GM12878 (cell line): ENCODE measurements at regions not wholly inside any gene's neighbourhood (a gene's known extent, or its start where the extent isn't known, plus 50 kb on each side); places are given as distances from the start of the nearest gene placed in this dataset.
"Not testable (repeated sequence)": the region's sequence is repeated elsewhere in the genome, so short reads cannot be mapped to it uniquely, and the experiment has no call there.

ENCODE experiments used
- ATAC-seq: fragments of 200-7000 bp; cut with Tn5 transposase; 3 replicates; pipeline ENCODE4 v1.9.1; 2020; ENCODE audit warnings: mild to moderate bottlenecking, moderate library complexity
- BruUV-seq: library from RNA; stranded (reverse); fragments of 400-500 nt; replicated peaks from 2 replicates; lab custom pipeline; 2021; lab: Mats Ljungman, UMichigan
- CTCF ChIA-PET: fragments of 300-600 bp; sonication (Branson Sonifier 250); formaldehyde crosslinking; extraction: SDS; loops from one replicate; lab custom pipeline; 2021; ENCODE audit warnings: inconsistent platforms; lab: Yijun Ruan, JAX
- POLR2A ChIA-PET: fragments of 350-600 bp; formaldehyde crosslinking; extraction: SDS; loops from one replicate; lab custom pipeline; 2021; ENCODE audit warnings: inconsistent platforms; lab: Charles Lee
- RAD21 ChIA-PET: fragments of 300-600 bp; sonication (Branson Sonifier 250); formaldehyde crosslinking; loops from one replicate; lab custom pipeline; 2023; ENCODE audit warnings: antibody characterized with exemption; ENCODE audit not compliant: unreplicated experiment; lab: Charles Lee
- SMC1A ChIA-PET: fragments of 300-600 bp; sonication (Branson Sonifier 250); formaldehyde crosslinking; loops from one replicate; lab custom pipeline; 2023; ENCODE audit not compliant: unreplicated experiment, uncharacterized antibody; lab: Charles Lee
- DNase-seq: peaks from one replicate; pipeline ENCODE4 v3.0.0-alpha.2; 2011; ENCODE audit warnings: low read depth, low spot score
- FAIRE-seq: peaks from 3 replicates; lab custom pipeline; 2011; peaks lifted over from hg19 to GRCh38; lab: Jason Lieb, UNC
- H2AFZ ChIP-seq: 2 replicates; pipeline ENCODE4 v1.6.0; 2011; ENCODE audit warnings: low read depth, low read length, control low read depth; ENCODE audit not compliant: control insufficient read depth
- H3K27ac ChIP-seq: 2 replicates; pipeline ENCODE4 v1.5.1; 2011; ENCODE audit warnings: control low read depth; ENCODE audit not compliant: control insufficient read depth, insufficient read depth
- H3K27me3 ChIP-seq, 2 experiments: replicated peaks in 1 of 2; 2 replicates each; pipeline versions ENCODE4 v1.6.0 to v1.6.1; 2011; ENCODE audit warnings: low read length in 1 of 2; ENCODE audit not compliant: control insufficient read depth in 2 of 2, insufficient read depth in 2 of 2
- H3K36me3 ChIP-seq, 2 experiments: 2 replicates each; pipeline ENCODE4 v1.5.1; 2011; ENCODE audit warnings: low read length in 1 of 2; ENCODE audit not compliant: control insufficient read depth in 2 of 2, insufficient read depth in 2 of 2
- H3K4me1 ChIP-seq: 2 replicates; pipeline ENCODE4 v1.6.1; 2011; ENCODE audit warnings: mild to moderate bottlenecking, low read length, moderate library complexity, mixed read lengths; ENCODE audit not compliant: control insufficient read depth, insufficient read depth
- H3K4me2 ChIP-seq: 2 replicates; pipeline ENCODE4 v1.6.0; 2011; ENCODE audit warnings: control low read depth; ENCODE audit not compliant: control insufficient read depth, insufficient read depth
- H3K4me3 ChIP-seq: fragments of 200-600 bp; sonication (generic); 2 replicates; pipeline ENCODE4 v1.5.1; 2016
- H3K79me2 ChIP-seq: 2 replicates; pipeline ENCODE4 v1.6.0; 2011; ENCODE audit warnings: low read length; ENCODE audit not compliant: control insufficient read depth, insufficient read depth
- H3K9ac ChIP-seq: 2 replicates; pipeline ENCODE4 v1.8.0; 2011; ENCODE audit warnings: low read length, control low read depth, mixed read lengths; ENCODE audit not compliant: control insufficient read depth, insufficient read depth
- H3K9me3 ChIP-seq: replicated peaks from 3 replicates; pipeline ENCODE4 v1.5.1; 2011; ENCODE audit warnings: mild to moderate bottlenecking, low read length; ENCODE audit not compliant: control insufficient read depth, insufficient read depth
- H4K20me1 ChIP-seq: 2 replicates; pipeline ENCODE4 v1.6.0; 2011; ENCODE audit not compliant: control insufficient read depth, insufficient read depth
- ATF7 ChIP-seq: fragments of 450-650 bp; IDR thresholded peaks from 2 replicates; pipeline ENCODE4 v1.6.1; 2016; ENCODE audit warnings: low read depth, mild to moderate bottlenecking
- BHLHE40 ChIP-seq, 2 experiments: fragments of 450-650 bp in 1 of 2; IDR thresholded peaks; 2 replicates each; pipeline ENCODE4 v1.6.1; 2011 to 2017; ENCODE audit warnings: low read depth in 2 of 2, borderline replicate concordance in 1 of 2, improper control_type of control experiment in 1 of 2, low read length in 1 of 2, mild to moderate bottlenecking in 1 of 2
- RAD51 ChIP-seq: fragments of 450-650 bp; IDR thresholded peaks from 2 replicates; pipeline ENCODE4 v1.6.1; 2016; ENCODE audit warnings: moderate library complexity, mild to moderate bottlenecking, inconsistent platforms
- SIN3A ChIP-seq: IDR thresholded peaks from 2 replicates; pipeline ENCODE4 v1.6.1; 2012; ENCODE audit warnings: low read depth, low read length, improper control_type of control experiment
- WGBS: methylation state at CpG from one replicate; pipeline ENCODE4 v1.1.6; 2016; ENCODE audit warnings: low lambda C conversion rate; ENCODE audit not compliant: insufficient replicate concordance, insufficient coverage; ENCODE audit errors: missing lambda C conversion rate; 5-methylcytosine and 5-hydroxymethylcytosine counted together
- in situ Hi-C: fragments of 300-500 bp; cut with MboI; formaldehyde crosslinking; loops from 9 replicates; pipeline ENCODE4 v1.14.3; 2018; ENCODE audit warnings: mixed read lengths
- intact Hi-C: fragments of 100-400 bp; cut with micrococcal nuclease; formaldehyde crosslinking; loops from one replicate; pipeline ENCODE4 v1.14.2; 2022; ENCODE audit not compliant: unreplicated experiment
- TF ChIP-seq, protein P1 (sequence below): IDR thresholded peaks from 2 replicates; pipeline ENCODE4 v1.6.1; 2012; ENCODE audit warnings: improper control_type of control experiment, low read depth, low read length; ENCODE audit not compliant: insufficient replicate concordance

DNA sequence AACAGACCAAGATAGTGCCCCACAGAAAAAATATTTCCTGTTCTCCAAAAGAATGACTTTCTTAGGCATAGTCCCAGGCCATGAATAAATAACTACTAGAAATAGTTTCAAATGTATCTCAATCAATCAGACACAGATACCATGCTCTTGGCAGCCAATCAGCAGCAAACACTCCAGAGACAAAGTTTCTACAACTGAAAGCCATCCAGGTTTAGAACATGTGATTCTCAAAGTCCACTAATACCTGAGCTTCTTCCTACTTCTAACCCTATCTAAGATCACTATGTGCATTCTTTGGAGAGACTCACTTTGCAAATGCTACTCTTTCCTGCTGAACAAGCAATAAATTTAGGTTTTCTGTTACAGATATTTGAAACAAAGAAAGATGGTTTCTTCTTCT lies 425.8 kb upstream of the GRIN3A start (continued):
- TF ChIP-seq RAD51 (no peak), SIN3A (no peak), ATF7 (no peak)

GRCh38 chr9:102153081-102153480 lies 414.6 kb upstream of the GRIN3A start:
- DNase-seq, H4K20me1 ChIP-seq, in situ Hi-C loops, H3K4me3 ChIP-seq, H2AFZ ChIP-seq, H3K36me3 ChIP-seq, H3K9ac ChIP-seq, RAD21 ChIA-PET, H3K4me2 ChIP-seq, H3K27me3 ChIP-seq, SMC1A ChIA-PET, CTCF ChIA-PET, H3K79me2 ChIP-seq, H3K4me1 ChIP-seq, H3K27ac ChIP-seq, FAIRE-seq, intact Hi-C loops, BruUV-seq, H3K9me3 ChIP-seq, POLR2A ChIA-PET, ATAC-seq: not testable (repeated sequence)
- 43% methylated on average over 10 of the region's 12 CpGs for WGBS

GRCh38 chr9:102135768-102136167 lies 397.3 kb upstream of the GRIN3A start:
- H4K20me1 ChIP-seq, result no peaks in the 10 kb centered on the region
- H3K79me2 ChIP-seq, result no peaks in the 10 kb centered on the region
- ChIA-PET RAD21 (no interaction called here), CTCF (no interaction called here), POLR2A (no interaction called here), SMC1A (no interaction called here)
- H3K27ac ChIP-seq, result no peak overlapping the region
- no peak overlapping the region for H3K4me2 ChIP-seq
- no peak overlapping the region for H3K4me3 ChIP-seq
- no peak overlapping the region for H2AFZ ChIP-seq
- intact Hi-C loops (no loop called here), in situ Hi-C loops (loop anchor here (25.0 kb wide), 1 partner anchor 102 kb away; no protein-coding TSS in a partner anchor)
- H3K36me3 ChIP-seq, result no peaks in the 10 kb centered on the region
- H3K9me3 ChIP-seq, result no peaks in the 10 kb centered on the region; the same call in 2 of the 3 replicates
- FAIRE-seq (no peak), ATAC-seq (no peak), DNase-seq (no peak)
- WGBS, result 6% methylated on average over 1 of the region's 1 CpG
- TF ChIP-seq BHLHE40 (IDR thresholded peaks at IDR 0.05; ENCODE audit: borderline replicate concordance in 1 of 2, low read depth in 2 of 2, low read length in 1 of 2), result no peak
- TF ChIP-seq, protein P1, sequence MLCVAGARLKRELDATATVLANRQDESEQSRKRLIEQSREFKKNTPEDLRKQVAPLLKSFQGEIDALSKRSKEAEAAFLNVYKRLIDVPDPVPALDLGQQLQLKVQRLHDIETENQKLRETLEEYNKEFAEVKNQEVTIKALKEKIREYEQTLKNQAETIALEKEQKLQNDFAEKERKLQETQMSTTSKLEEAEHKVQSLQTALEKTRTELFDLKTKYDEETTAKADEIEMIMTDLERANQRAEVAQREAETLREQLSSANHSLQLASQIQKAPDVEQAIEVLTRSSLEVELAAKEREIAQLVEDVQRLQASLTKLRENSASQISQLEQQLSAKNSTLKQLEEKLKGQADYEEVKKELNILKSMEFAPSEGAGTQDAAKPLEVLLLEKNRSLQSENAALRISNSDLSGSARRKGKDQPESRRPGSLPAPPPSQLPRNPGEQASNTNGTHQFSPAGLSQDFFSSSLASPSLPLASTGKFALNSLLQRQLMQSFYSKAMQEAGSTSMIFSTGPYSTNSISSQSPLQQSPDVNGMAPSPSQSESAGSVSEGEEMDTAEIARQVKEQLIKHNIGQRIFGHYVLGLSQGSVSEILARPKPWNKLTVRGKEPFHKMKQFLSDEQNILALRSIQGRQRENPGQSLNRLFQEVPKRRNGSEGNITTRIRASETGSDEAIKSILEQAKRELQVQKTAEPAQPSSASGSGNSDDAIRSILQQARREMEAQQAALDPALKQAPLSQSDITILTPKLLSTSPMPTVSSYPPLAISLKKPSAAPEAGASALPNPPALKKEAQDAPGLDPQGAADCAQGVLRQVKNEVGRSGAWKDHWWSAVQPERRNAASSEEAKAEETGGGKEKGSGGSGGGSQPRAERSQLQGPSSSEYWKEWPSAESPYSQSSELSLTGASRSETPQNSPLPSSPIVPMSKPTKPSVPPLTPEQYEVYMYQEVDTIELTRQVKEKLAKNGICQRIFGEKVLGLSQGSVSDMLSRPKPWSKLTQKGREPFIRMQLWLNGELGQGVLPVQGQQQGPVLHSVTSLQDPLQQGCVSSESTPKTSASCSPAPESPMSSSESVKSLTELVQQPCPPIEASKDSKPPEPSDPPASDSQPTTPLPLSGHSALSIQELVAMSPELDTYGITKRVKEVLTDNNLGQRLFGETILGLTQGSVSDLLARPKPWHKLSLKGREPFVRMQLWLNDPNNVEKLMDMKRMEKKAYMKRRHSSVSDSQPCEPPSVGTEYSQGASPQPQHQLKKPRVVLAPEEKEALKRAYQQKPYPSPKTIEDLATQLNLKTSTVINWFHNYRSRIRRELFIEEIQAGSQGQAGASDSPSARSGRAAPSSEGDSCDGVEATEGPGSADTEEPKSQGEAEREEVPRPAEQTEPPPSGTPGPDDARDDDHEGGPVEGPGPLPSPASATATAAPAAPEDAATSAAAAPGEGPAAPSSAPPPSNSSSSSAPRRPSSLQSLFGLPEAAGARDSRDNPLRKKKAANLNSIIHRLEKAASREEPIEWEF, result no peak
- H3K27me3 ChIP-seq, result no peaks in the 10 kb centered on the region
- no peaks in the 10 kb centered on the region for H3K4me1 ChIP-seq
- no peak overlapping the region for H3K9ac ChIP-seq
- no TSS peak for BruUV-seq
